ENCODE measurements at regions not wholly inside any gene's neighbourhood (a gene's known extent, or its start where the extent isn't known, plus 50 kb on each side); places are given as distances from the start of the nearest gene placed in this dataset.

DNA sequence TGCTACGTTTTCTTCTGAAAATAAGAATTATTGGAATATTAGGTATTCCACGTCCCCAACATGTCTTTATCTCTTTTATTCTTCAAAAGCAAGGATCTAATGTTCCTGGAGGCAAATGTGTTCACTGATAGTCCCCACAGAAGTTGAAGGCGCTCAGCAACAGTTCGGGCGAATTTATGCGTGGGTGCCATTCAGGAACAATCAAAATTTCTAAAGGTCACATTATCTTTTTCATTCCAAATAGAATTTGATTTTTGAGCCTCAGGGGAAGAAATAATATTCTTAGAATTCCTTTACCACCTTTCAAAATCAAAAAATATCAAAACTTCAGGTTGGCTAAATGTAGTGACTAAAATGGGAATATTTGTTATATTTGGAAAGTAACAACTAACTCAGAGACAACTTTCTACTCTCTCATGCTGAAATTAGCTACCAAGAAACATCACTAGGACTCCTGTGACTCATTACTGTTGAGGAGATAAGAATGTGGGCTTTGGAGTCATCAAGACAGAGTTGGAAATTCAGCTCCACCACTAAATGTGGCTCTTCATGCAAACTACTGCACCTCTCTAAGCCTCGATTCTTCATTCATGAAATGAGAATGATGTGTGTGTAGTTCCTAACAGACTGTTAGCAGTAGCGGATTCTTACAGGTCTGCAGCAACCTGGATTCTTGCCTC, 72.3 kb upstream of the KIT start:
- TF ChIP-seq ATF3 (IDR thresholded peaks at IDR 0.05; ENCODE audit: insufficient read depth, low read depth, low read length) (no peak), TCF12 (IDR thresholded peaks at IDR 0.05; ENCODE audit: low read depth, low read length) (no peak), HDAC6 (IDR thresholded peaks at IDR 0.05; ENCODE audit: low read depth, low read length) (no peak), HDAC2 (IDR thresholded peaks at IDR 0.05; ENCODE audit: borderline replicate concordance in 1 of 2, low read depth in 2 of 2, low read length in 2 of 2) (no peak), KDM1A (IDR thresholded peaks at IDR 0.05; ENCODE audit: borderline replicate concordance, low read length) (no peak), MAX (IDR thresholded peaks at IDR 0.05) (no peak), JUN (IDR thresholded peaks at IDR 0.05; ENCODE audit: low read depth, low read length) (no peak)
- TF ChIP-seq, protein P1, sequence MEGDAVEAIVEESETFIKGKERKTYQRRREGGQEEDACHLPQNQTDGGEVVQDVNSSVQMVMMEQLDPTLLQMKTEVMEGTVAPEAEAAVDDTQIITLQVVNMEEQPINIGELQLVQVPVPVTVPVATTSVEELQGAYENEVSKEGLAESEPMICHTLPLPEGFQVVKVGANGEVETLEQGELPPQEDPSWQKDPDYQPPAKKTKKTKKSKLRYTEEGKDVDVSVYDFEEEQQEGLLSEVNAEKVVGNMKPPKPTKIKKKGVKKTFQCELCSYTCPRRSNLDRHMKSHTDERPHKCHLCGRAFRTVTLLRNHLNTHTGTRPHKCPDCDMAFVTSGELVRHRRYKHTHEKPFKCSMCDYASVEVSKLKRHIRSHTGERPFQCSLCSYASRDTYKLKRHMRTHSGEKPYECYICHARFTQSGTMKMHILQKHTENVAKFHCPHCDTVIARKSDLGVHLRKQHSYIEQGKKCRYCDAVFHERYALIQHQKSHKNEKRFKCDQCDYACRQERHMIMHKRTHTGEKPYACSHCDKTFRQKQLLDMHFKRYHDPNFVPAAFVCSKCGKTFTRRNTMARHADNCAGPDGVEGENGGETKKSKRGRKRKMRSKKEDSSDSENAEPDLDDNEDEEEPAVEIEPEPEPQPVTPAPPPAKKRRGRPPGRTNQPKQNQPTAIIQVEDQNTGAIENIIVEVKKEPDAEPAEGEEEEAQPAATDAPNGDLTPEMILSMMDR (IDR thresholded peaks at IDR 0.05; ENCODE audit: control extremely low read depth in 1 of 3, insufficient read depth in 1 of 3, low read depth in 1 of 3, low read length in 3 of 3): no peak
